HepG2 (cell line): ENCODE measurements at regions not wholly inside any gene's neighbourhood (a gene's known extent, or its start where the extent isn't known, plus 50 kb on each side); places are given as distances from the start of the nearest gene placed in this dataset.

Source experiments
- ATAC-seq: fragments of 200-7000 bp; cut with Tn5 transposase; 3 replicates; pipeline ENCODE4 v1.9.1; 2020; ENCODE audit warnings: mild to moderate bottlenecking, moderate library complexity
- BruUV-seq: library from RNA; stranded (reverse); fragments of 400-500 nt; replicated peaks from 2 replicates; lab custom pipeline; 2021; lab: Mats Ljungman, UMichigan
- CTCF ChIA-PET: fragments of 300-600 bp; formaldehyde crosslinking; extraction: SDS; loops from one replicate; lab custom pipeline; 2021; ENCODE audit warnings: low total read pairs, inconsistent platforms, low intra/inter-chr PET ratio; lab: Yijun Ruan, JAX
- POLR2A ChIA-PET: fragments of 350-600 bp; sonication (Branson Sonifier 250); formaldehyde crosslinking; loops from one replicate; lab custom pipeline; 2020; ENCODE audit warnings: antibody characterized with exemption, inconsistent platforms; lab: Yijun Ruan, JAX
- DNase-seq: peaks from one replicate; pipeline ENCODE4 v3.0.0-alpha.2; 2015; ENCODE audit warnings: low spot score
- FAIRE-seq: peaks from 3 replicates; lab custom pipeline; 2011; peaks lifted over from hg19 to GRCh38; lab: Jason Lieb, UNC
- H2AFZ ChIP-seq: one replicate; pipeline ENCODE4 v1.6.1; 2011; ENCODE audit warnings: low read length, inconsistent platforms
- H3K27ac ChIP-seq: fragments of 300-600 bp; 3 replicates; pipeline ENCODE4 v1.8.0; 2011; ENCODE audit warnings: mixed run types, mild to moderate bottlenecking, mixed read lengths, low read length, inconsistent platforms; ENCODE audit not compliant: insufficient read depth; ENCODE audit errors: extremely low read length
- H3K27me3 ChIP-seq, 2 experiments: fragments of 200-600 bp in 1 of 2; 2 replicates in 1 of 2; 3 replicates in 1 of 2; pipeline versions ENCODE4 v1.6.0 to v1.8.0; 2011; ENCODE audit warnings: low read length in 2 of 2, mild to moderate bottlenecking in 2 of 2, moderate library complexity in 2 of 2, inconsistent platforms in 1 of 2; ENCODE audit not compliant: insufficient read depth in 2 of 2, control insufficient read depth in 1 of 2
- H3K36me3 ChIP-seq, 2 experiments: fragments of 200-600 bp in 1 of 2; replicated peaks in 1 of 2; 2 replicates in 1 of 2; 3 replicates in 1 of 2; pipeline versions ENCODE4 v1.5.1 to v1.8.0; 2011; ENCODE audit warnings: low read length in 2 of 2, inconsistent platforms in 1 of 2; ENCODE audit not compliant: insufficient read depth in 2 of 2, control insufficient read depth in 1 of 2
- H3K4me1 ChIP-seq: 2 replicates; pipeline ENCODE4 v1.5.1; 2012; ENCODE audit warnings: low read length, inconsistent platforms; ENCODE audit not compliant: insufficient read depth
- H3K4me2 ChIP-seq: 2 replicates; pipeline ENCODE4 v1.6.0; 2011; ENCODE audit warnings: low read depth, low read length, inconsistent platforms
- H3K4me3 ChIP-seq, 3 experiments: fragments of 200-600 bp in 1 of 3; sonication (generic), shearing (Covaris generic) in 1 of 3; replicated peaks in 1 of 3; 2 replicates each; pipeline ENCODE4 v1.5.1; 2011 to 2016; ENCODE audit warnings: low read length in 3 of 3, inconsistent platforms in 2 of 3, low read depth in 2 of 3, mild to moderate bottlenecking in 2 of 3, control low read depth in 1 of 3, mixed read lengths in 1 of 3; ENCODE audit not compliant: insufficient read depth in 1 of 3
- H3K79me2 ChIP-seq: one replicate; pipeline ENCODE4 v1.6.1; 2011; ENCODE audit warnings: low read length, inconsistent platforms; ENCODE audit not compliant: insufficient read depth
- H3K9ac ChIP-seq: 2 replicates; pipeline ENCODE4 v1.6.0; 2011; ENCODE audit warnings: mild to moderate bottlenecking, low read depth, low read length, inconsistent platforms; ENCODE audit not compliant: insufficient read depth
- H3K9me3 ChIP-seq: 2 replicates; pipeline ENCODE4 v1.5.1; 2012; ENCODE audit warnings: mild to moderate bottlenecking, low read length
- H4K20me1 ChIP-seq: 2 replicates; pipeline ENCODE4 v1.6.0; 2011; ENCODE audit warnings: inconsistent platforms, mild to moderate bottlenecking, low read length, moderate library complexity; ENCODE audit not compliant: insufficient read depth
- DMAP1 ChIP-seq: IDR thresholded peaks from 2 replicates; pipeline ENCODE4 v1.6.1; 2016
- HMG20A ChIP-seq: IDR thresholded peaks from 2 replicates; pipeline ENCODE4 v1.6.1; 2016; ENCODE audit warnings: borderline replicate concordance
- HOMEZ ChIP-seq: IDR thresholded peaks from 2 replicates; pipeline ENCODE4 v1.6.1; 2016; ENCODE audit warnings: low read depth
- IKZF5 ChIP-seq: IDR thresholded peaks from 2 replicates; pipeline ENCODE4 v1.6.1; 2018; ENCODE audit warnings: missing genetic modification reagents, mild to moderate bottlenecking, missing compliant biosample characterization
- MTA3 ChIP-seq: sonication (generic); formaldehyde crosslinking; IDR thresholded peaks from 2 replicates; pipeline ENCODE4 v1.4.0; 2020; ENCODE audit warnings: missing genetic modification reagents
- PAX8 ChIP-seq: sonication (generic); formaldehyde crosslinking; IDR thresholded peaks from 2 replicates; pipeline ENCODE4 v1.8.0; 2022; ENCODE audit warnings: mild to moderate bottlenecking, missing genetic modification reagents, borderline replicate concordance
- TMF1 ChIP-seq: sonication (generic); formaldehyde crosslinking; IDR thresholded peaks from 2 replicates; pipeline ENCODE4 v1.8.1; 2022; ENCODE audit warnings: low read depth, missing genetic modification reagents
- TP53 ChIP-seq: sonication (generic); formaldehyde crosslinking; conservative IDR thresholded peaks from 2 replicates; pipeline ENCODE4 v1.4.0; 2020; ENCODE audit warnings: missing genetic modification reagents
- YEATS2 ChIP-seq: sonication (generic); formaldehyde crosslinking; IDR thresholded peaks from 2 replicates; pipeline ENCODE4 v1.4.0; 2020; ENCODE audit warnings: missing genetic modification reagents, borderline replicate concordance
- ZNF30 ChIP-seq: sonication (generic); formaldehyde crosslinking; IDR thresholded peaks from 2 replicates; pipeline ENCODE4 v1.5.0; 2020; ENCODE audit warnings: mild to moderate bottlenecking, missing genetic modification reagents
- ZNF749 ChIP-seq: sonication (generic); formaldehyde crosslinking; IDR thresholded peaks from 2 replicates; pipeline ENCODE4 v1.8.0; 2022; ENCODE audit warnings: mild to moderate bottlenecking, missing genetic modification reagents, moderate library complexity, borderline replicate concordance
- WGBS: methylation state at CpG from one replicate; pipeline ENCODE4 v1.1.6; 2017; ENCODE audit warnings: low lambda C conversion rate; 5-methylcytosine and 5-hydroxymethylcytosine counted together
- in situ Hi-C: cut with HindIII; loops from 2 replicates; pipeline ENCODE4 v1.10.0; 2017; ENCODE audit warnings: low pct_unique_long_range_greater_than_20kb; ENCODE audit not compliant: extremely low pct_ligation_motif_present
- intact Hi-C: fragments of 100-400 bp; cut with micrococcal nuclease; formaldehyde crosslinking; loops from one replicate; pipeline ENCODE4 v1.10.0; 2022; ENCODE audit not compliant: unreplicated experiment
- TF ChIP-seq, protein P1 (sequence below): sonication (generic); formaldehyde crosslinking; IDR thresholded peaks from 2 replicates; pipeline ENCODE4 v1.5.1; 2020; ENCODE audit warnings: mild to moderate bottlenecking, missing genetic modification reagents, moderate library complexity
- TF ChIP-seq, protein P2 (sequence below): sonication (generic); formaldehyde crosslinking; IDR thresholded peaks from 2 replicates; pipeline ENCODE4 v1.4.0; 2020; ENCODE audit warnings: mild to moderate bottlenecking, missing genetic modification reagents
- TF ChIP-seq, protein P3 (sequence below): IDR thresholded peaks from 2 replicates; pipeline ENCODE4 v1.6.1; 2016; ENCODE audit warnings: missing compliant biosample characterization, missing genetic modification reagents, borderline replicate concordance

DNA sequence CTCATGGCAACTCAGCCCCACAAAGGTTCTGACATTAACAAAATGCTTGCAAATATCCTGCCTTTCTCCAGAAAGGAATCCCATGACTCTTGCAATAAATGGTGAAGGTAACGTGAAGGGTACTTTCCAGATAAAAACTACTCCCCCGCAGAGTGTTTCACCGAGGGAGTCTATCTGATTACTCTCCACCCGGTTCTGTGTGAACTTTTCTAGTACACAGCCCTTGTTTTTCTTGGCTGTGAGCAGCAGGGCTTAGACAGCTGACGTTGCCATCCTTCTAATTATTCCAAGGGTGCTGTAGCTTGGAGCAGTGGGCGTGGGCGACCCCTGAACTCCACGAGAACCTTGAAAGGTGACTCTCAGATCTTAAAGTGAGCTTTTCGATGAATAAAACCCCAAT lies 276.0 kb upstream of the IRX4 start (continued):
- TF ChIP-seq, protein P1, sequence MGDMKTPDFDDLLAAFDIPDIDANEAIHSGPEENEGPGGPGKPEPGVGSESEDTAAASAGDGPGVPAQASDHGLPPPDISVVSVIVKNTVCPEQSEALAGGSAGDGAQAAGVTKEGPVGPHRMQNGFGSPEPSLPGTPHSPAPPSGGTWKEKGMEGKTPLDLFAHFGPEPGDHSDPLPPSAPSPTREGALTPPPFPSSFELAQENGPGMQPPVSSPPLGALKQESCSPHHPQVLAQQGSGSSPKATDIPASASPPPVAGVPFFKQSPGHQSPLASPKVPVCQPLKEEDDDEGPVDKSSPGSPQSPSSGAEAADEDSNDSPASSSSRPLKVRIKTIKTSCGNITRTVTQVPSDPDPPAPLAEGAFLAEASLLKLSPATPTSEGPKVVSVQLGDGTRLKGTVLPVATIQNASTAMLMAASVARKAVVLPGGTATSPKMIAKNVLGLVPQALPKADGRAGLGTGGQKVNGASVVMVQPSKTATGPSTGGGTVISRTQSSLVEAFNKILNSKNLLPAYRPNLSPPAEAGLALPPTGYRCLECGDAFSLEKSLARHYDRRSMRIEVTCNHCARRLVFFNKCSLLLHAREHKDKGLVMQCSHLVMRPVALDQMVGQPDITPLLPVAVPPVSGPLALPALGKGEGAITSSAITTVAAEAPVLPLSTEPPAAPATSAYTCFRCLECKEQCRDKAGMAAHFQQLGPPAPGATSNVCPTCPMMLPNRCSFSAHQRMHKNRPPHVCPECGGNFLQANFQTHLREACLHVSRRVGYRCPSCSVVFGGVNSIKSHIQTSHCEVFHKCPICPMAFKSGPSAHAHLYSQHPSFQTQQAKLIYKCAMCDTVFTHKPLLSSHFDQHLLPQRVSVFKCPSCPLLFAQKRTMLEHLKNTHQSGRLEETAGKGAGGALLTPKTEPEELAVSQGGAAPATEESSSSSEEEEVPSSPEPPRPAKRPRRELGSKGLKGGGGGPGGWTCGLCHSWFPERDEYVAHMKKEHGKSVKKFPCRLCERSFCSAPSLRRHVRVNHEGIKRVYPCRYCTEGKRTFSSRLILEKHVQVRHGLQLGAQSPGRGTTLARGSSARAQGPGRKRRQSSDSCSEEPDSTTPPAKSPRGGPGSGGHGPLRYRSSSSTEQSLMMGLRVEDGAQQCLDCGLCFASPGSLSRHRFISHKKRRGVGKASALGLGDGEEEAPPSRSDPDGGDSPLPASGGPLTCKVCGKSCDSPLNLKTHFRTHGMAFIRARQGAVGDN (CRISPR knock-in tag) = no peak
- TF ChIP-seq TP53 (CRISPR knock-in tag) = no peak

DNA sequence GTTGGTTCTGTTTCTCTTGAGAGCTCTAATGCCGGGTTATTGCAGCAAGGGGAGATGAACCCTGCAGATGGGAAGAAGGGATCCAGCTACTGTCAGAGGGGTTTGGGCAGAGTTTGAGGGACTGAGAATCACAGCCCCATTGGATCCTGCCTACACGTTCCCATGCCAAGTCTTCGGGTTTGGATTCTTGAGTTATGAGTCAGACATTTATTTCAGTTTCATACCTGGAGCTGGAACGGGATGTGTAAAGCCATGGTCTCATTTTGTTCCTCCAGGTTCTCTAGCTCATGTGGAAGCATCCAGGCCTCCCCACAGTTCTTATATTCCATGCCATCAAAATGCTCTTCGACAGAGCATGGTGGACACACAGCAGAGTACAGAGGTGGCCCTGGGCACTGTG lies 275.4 kb upstream of the IRX4 start:
- no TSS peak for BruUV-seq
- in situ Hi-C loops = no loop called here
- POLR2A ChIA-PET = no interaction called here
- intact Hi-C loops = no loop called here
- Histone ChIP-seq H3K27ac (no peak overlapping the region), H4K20me1 (no peaks in the 10 kb centered on the region), H3K9me3 (no peaks in the 10 kb centered on the region), H3K79me2 (no peaks in the 10 kb centered on the region), H3K4me2 (no peak overlapping the region), H3K27me3 (peaks cover 2 to 3% of the 10 kb centered on the region in 2 experiments; a peak in 3 of 5 replicates), H3K9ac (no peak overlapping the region), H3K4me3 (no peak overlapping the region), H3K4me1 (no peaks in the 10 kb centered on the region), H3K36me3 (no peaks in the 10 kb centered on the region), H2AFZ (no peak overlapping the region)
- no peak for ATAC-seq
- no peak for TF ChIP-seq ZNF749
- TF ChIP-seq TMF1 (CRISPR knock-in tag) = no peak
- TF ChIP-seq HOMEZ (CRISPR knock-in tag) = no peak
- TF ChIP-seq MTA3 (CRISPR knock-in tag) = no peak
- TF ChIP-seq, protein P2, sequence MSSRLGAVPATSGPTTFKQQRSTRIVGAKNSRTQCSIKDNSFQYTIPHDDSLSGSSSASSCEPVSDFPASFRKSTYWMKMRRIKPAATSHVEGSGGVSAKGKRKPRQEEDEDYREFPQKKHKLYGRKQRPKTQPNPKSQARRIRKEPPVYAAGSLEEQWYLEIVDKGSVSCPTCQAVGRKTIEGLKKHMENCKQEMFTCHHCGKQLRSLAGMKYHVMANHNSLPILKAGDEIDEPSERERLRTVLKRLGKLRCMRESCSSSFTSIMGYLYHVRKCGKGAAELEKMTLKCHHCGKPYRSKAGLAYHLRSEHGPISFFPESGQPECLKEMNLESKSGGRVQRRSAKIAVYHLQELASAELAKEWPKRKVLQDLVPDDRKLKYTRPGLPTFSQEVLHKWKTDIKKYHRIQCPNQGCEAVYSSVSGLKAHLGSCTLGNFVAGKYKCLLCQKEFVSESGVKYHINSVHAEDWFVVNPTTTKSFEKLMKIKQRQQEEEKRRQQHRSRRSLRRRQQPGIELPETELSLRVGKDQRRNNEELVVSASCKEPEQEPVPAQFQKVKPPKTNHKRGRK (CRISPR knock-in tag) = no peak
- no peak for TF ChIP-seq HMG20A
- no peak for TF ChIP-seq IKZF5 (CRISPR knock-in tag)
- TF ChIP-seq, protein P3, sequence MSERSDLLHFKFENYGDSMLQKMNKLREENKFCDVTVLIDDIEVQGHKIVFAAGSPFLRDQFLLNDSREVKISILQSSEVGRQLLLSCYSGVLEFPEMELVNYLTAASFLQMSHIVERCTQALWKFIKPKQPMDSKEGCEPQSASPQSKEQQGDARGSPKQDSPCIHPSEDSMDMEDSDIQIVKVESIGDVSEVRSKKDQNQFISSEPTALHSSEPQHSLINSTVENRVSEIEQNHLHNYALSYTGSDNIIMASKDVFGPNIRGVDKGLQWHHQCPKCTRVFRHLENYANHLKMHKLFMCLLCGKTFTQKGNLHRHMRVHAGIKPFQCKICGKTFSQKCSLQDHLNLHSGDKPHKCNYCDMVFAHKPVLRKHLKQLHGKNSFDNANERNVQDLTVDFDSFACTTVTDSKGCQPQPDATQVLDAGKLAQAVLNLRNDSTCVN (CRISPR knock-in tag) = no peak
- no peak for TF ChIP-seq DMAP1 (CRISPR knock-in tag)
- no peak for TF ChIP-seq ZNF30
- TF ChIP-seq YEATS2 (CRISPR knock-in tag) = no peak
- TF ChIP-seq PAX8 = no peak
- DNase-seq = no peak
- 43% methylated on average over 3 of the region's 5 CpGs for WGBS
- no peak for FAIRE-seq
- CTCF ChIA-PET = no interaction called here
